ENCODE measurements at regions not wholly inside any gene's neighbourhood (a gene's known extent, or its start where the extent isn't known, plus 50 kb on each side); places are given as distances from the start of the nearest gene placed in this dataset.
"Not testable (repeated sequence)": the region's sequence is repeated elsewhere in the genome, so short reads cannot be mapped to it uniquely, and the experiment has no call there.

- no peak for DNase-seq
- no peak overlapping the region for H3K4me3 Mint-ChIP-seq
- no peaks in the 10 kb centered on the region for H3K4me1 Mint-ChIP-seq
- peaks cover 0 to 54% (median 18%) of the 10 kb centered on the region in 9 donors for H3K9me3 Mint-ChIP-seq
- peaks cover 0 to 4% (median 0%) of the 10 kb centered on the region in 3 donors for H3K36me3 Mint-ChIP-seq
- H3K27me3 Mint-ChIP-seq: no peaks in the 10 kb centered on the region
- no peak for ATAC-seq
- POLR2A ChIA-PET: no interaction called here
- H3K27ac Mint-ChIP-seq: no peak overlapping the region
Measured at GRCh38 chr4:63211776-63212479, 1197.3 kb downstream of the TECRL start.

- DNase-seq (no peak), ATAC-seq (no peak)
- POLR2A ChIA-PET: no interaction called here
- Mint-ChIP-seq H3K4me3 (no peak overlapping the region), H3K36me3 (peaks cover 0 to 4% (median 0%) of the 10 kb centered on the region in 3 donors), H3K4me1 (no peaks in the 10 kb centered on the region), H3K27ac (no peak overlapping the region), H3K27me3 (no peaks in the 10 kb centered on the region), H3K9me3 (peaks cover 0 to 48% (median 14%) of the 10 kb centered on the region in 9 donors)
Measured at GRCh38 chr4:63211375-63211774, 1197.9 kb downstream of the TECRL start.

GRCh38 chr4:63193029-63193428, 1216.2 kb downstream of the TECRL start:
- H3K27ac Mint-ChIP-seq, POLR2A ChIA-PET, H3K27me3 Mint-ChIP-seq, H3K4me1 Mint-ChIP-seq, ATAC-seq, DNase-seq, H3K36me3 Mint-ChIP-seq, H3K4me3 Mint-ChIP-seq: not testable (repeated sequence)
- H3K9me3 Mint-ChIP-seq: peaks cover under 1 to 35% (median 12%) of the 10 kb centered on the region in 9 donors

- Mint-ChIP-seq H3K4me3 (no peak overlapping the region), H3K27ac (no peak overlapping the region), H3K9me3 (peaks cover 0 to 23% (median 10%) of the 10 kb centered on the region in 9 donors), H3K4me1 (no peaks in the 10 kb centered on the region), H3K27me3 (no peaks in the 10 kb centered on the region), H3K36me3 (no peaks in the 10 kb centered on the region)
- DNase-seq: no peak
- POLR2A ChIA-PET: no interaction called here
- ATAC-seq: no peak
Measured at GRCh38 chr4:63171341-63171740, 1237.9 kb downstream of the TECRL start.

GRCh38 chr4:63170923-63171322, 1238.3 kb downstream of the TECRL start:
- DNase-seq (no peak), ATAC-seq (no peak)
- Mint-ChIP-seq H3K27me3 (no peaks in the 10 kb centered on the region), H3K27ac (no peak overlapping the region), H3K4me3 (no peak overlapping the region), H3K4me1 (no peaks in the 10 kb centered on the region), H3K9me3 (peaks cover 0 to 24% (median 10%) of the 10 kb centered on the region in 9 donors), H3K36me3 (no peaks in the 10 kb centered on the region)
- POLR2A ChIA-PET: no interaction called here

- no peak overlapping the region for H3K27ac Mint-ChIP-seq
- no peak overlapping the region for H3K4me3 Mint-ChIP-seq
- no peak for ATAC-seq
- peaks cover 2 to 30% (median 12%) of the 10 kb centered on the region in 9 donors for H3K9me3 Mint-ChIP-seq
- H3K27me3 Mint-ChIP-seq: no peaks in the 10 kb centered on the region
- H3K36me3 Mint-ChIP-seq: no peaks in the 10 kb centered on the region
- POLR2A ChIA-PET: no interaction called here
- no peak for DNase-seq
- H3K4me1 Mint-ChIP-seq: no peaks in the 10 kb centered on the region
Measured at GRCh38 chr4:63169836-63170235, 1239.4 kb downstream of the TECRL start.

- DNase-seq (no peak), ATAC-seq (no peak)
- no peak overlapping the region for H3K4me3 Mint-ChIP-seq
- POLR2A ChIA-PET: no interaction called here
- peaks cover 0 to 9% (median 0%) of the 10 kb centered on the region in 3 donors for H3K36me3 Mint-ChIP-seq
- no peaks in the 10 kb centered on the region for H3K27me3 Mint-ChIP-seq
- H3K4me1 Mint-ChIP-seq: no peaks in the 10 kb centered on the region
- H3K9me3 Mint-ChIP-seq: peaks cover 0 to 46% (median 24%) of the 10 kb centered on the region in 9 donors
- no peak overlapping the region for H3K27ac Mint-ChIP-seq
Measured at GRCh38 chr4:63155561-63155960, 1253.7 kb downstream of the TECRL start.

GRCh38 chr4:63123441-63123840, 1285.8 kb downstream of the TECRL start:
- no peak for ATAC-seq
- H3K4me3 Mint-ChIP-seq: no peak overlapping the region
- no peaks in the 10 kb centered on the region for H3K27me3 Mint-ChIP-seq
- peaks cover 0 to 8% (median 0%) of the 10 kb centered on the region in 3 donors for H3K36me3 Mint-ChIP-seq
- POLR2A ChIA-PET: no interaction called here
- H3K9me3 Mint-ChIP-seq: peaks cover 0 to 18% (median 11%) of the 10 kb centered on the region in 9 donors
- no peak for DNase-seq
- H3K4me1 Mint-ChIP-seq: no peaks in the 10 kb centered on the region
- H3K27ac Mint-ChIP-seq: no peak overlapping the region

GRCh38 chr4:63122955-63123354, 1286.3 kb downstream of the TECRL start:
- Mint-ChIP-seq H3K4me1 (no peaks in the 10 kb centered on the region), H3K27ac (no peak overlapping the region), H3K27me3 (no peaks in the 10 kb centered on the region), H3K9me3 (peaks cover 0 to 18% (median 11%) of the 10 kb centered on the region in 9 donors), H3K36me3 (peaks cover 0 to 8% (median 0%) of the 10 kb centered on the region in 3 donors), H3K4me3 (no peak overlapping the region)
- ATAC-seq (no peak), DNase-seq (no peak)
- POLR2A ChIA-PET: no interaction called here

- ATAC-seq (no peak), DNase-seq (no peak)
- no peak overlapping the region for H3K4me3 Mint-ChIP-seq
- POLR2A ChIA-PET: no interaction called here
- no peak overlapping the region for H3K27ac Mint-ChIP-seq
- peaks cover 7 to 29% (median 22%) of the 10 kb centered on the region in 9 donors for H3K9me3 Mint-ChIP-seq
- H3K36me3 Mint-ChIP-seq: peaks cover 0 to 16% (median 0%) of the 10 kb centered on the region in 3 donors
- H3K27me3 Mint-ChIP-seq: no peaks in the 10 kb centered on the region
- H3K4me1 Mint-ChIP-seq: no peaks in the 10 kb centered on the region
Measured at GRCh38 chr4:63106600-63106999, 1302.7 kb downstream of the TECRL start.

GRCh38 chr4:63105839-63106238, 1303.4 kb downstream of the TECRL start:
- Mint-ChIP-seq H3K27ac (no peak overlapping the region), H3K4me3 (no peak overlapping the region), H3K9me3 (peaks cover 7 to 33% (median 19%) of the 10 kb centered on the region in 9 donors), H3K36me3 (peaks cover 0 to 16% (median 0%) of the 10 kb centered on the region in 3 donors), H3K27me3 (no peaks in the 10 kb centered on the region), H3K4me1 (no peaks in the 10 kb centered on the region)
- DNase-seq: no peak
- POLR2A ChIA-PET: no interaction called here
- no peak for ATAC-seq

GRCh38 chr4:63090641-63091040, 1318.6 kb downstream of the TECRL start:
- DNase-seq: no peak
- ATAC-seq: no peak
- POLR2A ChIA-PET: no interaction called here
- H3K4me1 Mint-ChIP-seq: no peaks in the 10 kb centered on the region
- H3K27me3 Mint-ChIP-seq: no peaks in the 10 kb centered on the region
- no peak overlapping the region for H3K4me3 Mint-ChIP-seq
- H3K27ac Mint-ChIP-seq: no peak overlapping the region
- no peaks in the 10 kb centered on the region for H3K36me3 Mint-ChIP-seq
- H3K9me3 Mint-ChIP-seq: peaks cover 0 to 23% (median 4%) of the 10 kb centered on the region in 9 donors

- Mint-ChIP-seq H3K36me3 (no peaks in the 10 kb centered on the region), H3K4me1 (no peaks in the 10 kb centered on the region), H3K4me3 (no peak overlapping the region), H3K27me3 (no peaks in the 10 kb centered on the region), H3K9me3 (peaks cover 0 to 33% (median 13%) of the 10 kb centered on the region in 9 donors), H3K27ac (no peak overlapping the region)
- DNase-seq (no peak), ATAC-seq (no peak)
- POLR2A ChIA-PET: interaction anchor here (0.7 kb wide), 1 partner anchor 158 kb away, joined by 5 read pairs; no protein-coding TSS in a partner anchor
Measured at GRCh38 chr4:63085091-63085490, 1324.2 kb downstream of the TECRL start.

GRCh38 chr4:63080934-63081333, 1328.3 kb downstream of the TECRL start:
- Mint-ChIP-seq H3K36me3 (peaks cover 0 to 4% (median 0%) of the 10 kb centered on the region in 3 donors), H3K27me3 (no peaks in the 10 kb centered on the region), H3K9me3 (peaks cover 5 to 29% (median 12%) of the 10 kb centered on the region in 9 donors), H3K27ac (no peak overlapping the region), H3K4me3 (peak overlapping the region in 1 of 10 donors; percentile 26), H3K4me1 (no peaks in the 10 kb centered on the region)
- POLR2A ChIA-PET: no interaction called here
- DNase-seq (no peak), ATAC-seq (no peak)
